OCI-LY1 (cell line): ENCODE measurements at regions not wholly inside any gene's neighbourhood (a gene's known extent, or its start where the extent isn't known, plus 50 kb on each side); places are given as distances from the start of the nearest gene placed in this dataset.
"Not testable (repeated sequence)": the region's sequence is repeated elsewhere in the genome, so short reads cannot be mapped to it uniquely, and the experiment has no call there.

Experiments
- H2AFZ ChIP-seq: fragments of 200-600 bp; sonication (generic), shearing (Covaris generic); 2 replicates; pipeline ENCODE4 v1.6.0; 2014; ENCODE audit warnings: antibody characterized with exemption, mild to moderate bottlenecking, low read length
- H3F3A ChIP-seq: fragments of 200-600 bp; sonication (generic), shearing (Covaris generic); 2 replicates; pipeline ENCODE4 v1.6.0; 2014; ENCODE audit warnings: mild to moderate bottlenecking, antibody characterized with exemption, low read length, moderate library complexity; ENCODE audit not compliant: insufficient read depth
- H3K27ac ChIP-seq: fragments of 200-600 bp; sonication (generic); 2 replicates; pipeline ENCODE4 v1.5.1; 2014; ENCODE audit warnings: low read length, mixed run types, mild to moderate bottlenecking, low read depth; ENCODE audit not compliant: poor library complexity, severe bottlenecking
- H3K27me3 ChIP-seq: fragments of 200-600 bp; sonication (generic); 2 replicates; pipeline ENCODE4 v1.6.0; 2014; ENCODE audit warnings: antibody characterized with exemption, mild to moderate bottlenecking, low read length, moderate library complexity; ENCODE audit not compliant: insufficient read depth
- H3K36me3 ChIP-seq: fragments of 200-600 bp; sonication (generic); 2 replicates; pipeline ENCODE4 v1.6.1; 2014; ENCODE audit warnings: mild to moderate bottlenecking, antibody characterized with exemption, low read length, moderate library complexity, mixed read lengths; ENCODE audit not compliant: insufficient read depth
- H3K4me1 ChIP-seq: fragments of 200-600 bp; sonication (generic); 2 replicates; pipeline ENCODE4 v1.5.1; 2014; ENCODE audit warnings: mild to moderate bottlenecking, low read length, moderate library complexity; ENCODE audit not compliant: insufficient read depth, severe bottlenecking
- H3K4me2 ChIP-seq: fragments of 200-600 bp; sonication (generic), shearing (Covaris generic); 2 replicates; pipeline ENCODE4 v1.6.1; 2014; ENCODE audit warnings: low read length
- H3K4me3 ChIP-seq: fragments of 200-600 bp; sonication (generic); 2 replicates; pipeline ENCODE4 v1.5.1; 2014; ENCODE audit warnings: low read length, low read depth, mild to moderate bottlenecking, mixed read lengths; ENCODE audit not compliant: poor library complexity, severe bottlenecking
- H3K79me2 ChIP-seq: fragments of 200-600 bp; shearing (Covaris generic); 2 replicates; pipeline ENCODE4 v1.6.1; 2016; ENCODE audit warnings: mixed run types, low read length, mixed read lengths; ENCODE audit not compliant: insufficient read depth
- H3K9ac ChIP-seq: fragments of 200-600 bp; sonication (generic), shearing (Covaris generic); 2 replicates; pipeline ENCODE4 v1.6.1; 2014; ENCODE audit warnings: mild to moderate bottlenecking, low read length, mixed read lengths
- H3K9me2 ChIP-seq: fragments of 200-600 bp; sonication (generic), shearing (Covaris generic); 2 replicates; pipeline ENCODE4 v1.6.1; 2014; ENCODE audit warnings: low read depth, mild to moderate bottlenecking, low read length, mixed read lengths
- H3K9me3 ChIP-seq: fragments of 200-600 bp; shearing (Covaris generic); 2 replicates; pipeline ENCODE4 v1.6.1; 2014; ENCODE audit warnings: low read length, mixed read lengths
- H4K20me1 ChIP-seq: fragments of 200-600 bp; sonication (generic), shearing (Covaris generic); 2 replicates; pipeline ENCODE4 v1.6.0; 2016; ENCODE audit warnings: mild to moderate bottlenecking, low read length; ENCODE audit not compliant: insufficient read depth
- CTCF ChIP-seq: fragments of 200-600 bp; sonication (generic), shearing (Covaris generic); IDR thresholded peaks from 2 replicates; pipeline ENCODE4 v1.5.1; 2017; ENCODE audit warnings: mild to moderate bottlenecking, antibody characterized with exemption, low read length, moderate library complexity, mixed read lengths
- EZH2 ChIP-seq: fragments of 200-600 bp; sonication (generic), shearing (Covaris generic); IDR thresholded peaks from 2 replicates; pipeline ENCODE4 v1.8.0; 2017; ENCODE audit warnings: borderline replicate concordance, mixed run types, mild to moderate bottlenecking, antibody characterized with exemption, low read length, moderate library complexity, mixed read lengths

- H3K4me3 ChIP-seq = no peak overlapping the region
- H3K9me2 ChIP-seq = no peaks in the 10 kb centered on the region
- H3K9ac ChIP-seq = no peak overlapping the region
- no peaks in the 10 kb centered on the region for H3K4me1 ChIP-seq
- H3K27ac ChIP-seq = no peak overlapping the region
- H3F3A ChIP-seq = no peaks in the 10 kb centered on the region
- no peak overlapping the region for H3K4me2 ChIP-seq
- no peaks in the 10 kb centered on the region for H3K36me3 ChIP-seq
- H3K79me2 ChIP-seq = no peaks in the 10 kb centered on the region
- H4K20me1 ChIP-seq = no peaks in the 10 kb centered on the region
- TF ChIP-seq EZH2 (no peak), CTCF (peak; percentile 59)
- H3K27me3 ChIP-seq = no peaks in the 10 kb centered on the region
- no peaks in the 10 kb centered on the region for H3K9me3 ChIP-seq
- H2AFZ ChIP-seq = no peak overlapping the region
Observed at GRCh38 chrY:12309212-12309611, 391.8 kb upstream of the USP9Y start.

DNA sequence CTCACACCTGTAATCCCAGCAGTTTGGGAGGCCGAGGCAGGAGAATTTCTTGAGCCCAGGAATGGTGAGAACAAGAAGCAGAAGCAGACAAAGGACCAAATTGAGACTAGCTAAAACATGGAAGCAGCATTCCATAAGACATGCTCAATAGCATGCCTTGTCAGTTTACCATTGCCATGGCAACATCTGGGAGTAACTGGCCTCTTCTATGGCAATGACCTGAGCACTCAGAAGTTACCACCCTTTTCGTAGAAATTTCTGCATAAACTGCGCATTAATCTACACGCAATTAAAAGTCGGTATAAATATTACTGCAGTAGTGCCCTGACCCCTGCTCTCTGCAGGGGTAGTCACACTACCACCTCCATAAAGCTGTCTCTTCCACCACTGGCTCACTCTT, 390.2 kb upstream of the USP9Y start:
- no peak overlapping the region for H3K27ac ChIP-seq
- no peaks in the 10 kb centered on the region for H3K79me2 ChIP-seq
- H3K27me3 ChIP-seq = no peaks in the 10 kb centered on the region
- H3K9ac ChIP-seq = no peak overlapping the region
- H3K9me3 ChIP-seq = no peaks in the 10 kb centered on the region
- TF ChIP-seq EZH2 (no peak), CTCF (no peak)
- no peak overlapping the region for H3K4me3 ChIP-seq
- H3K36me3 ChIP-seq = no peaks in the 10 kb centered on the region
- H3K4me1 ChIP-seq = no peaks in the 10 kb centered on the region
- no peak overlapping the region for H3K4me2 ChIP-seq
- no peak overlapping the region for H2AFZ ChIP-seq
- no peaks in the 10 kb centered on the region for H3F3A ChIP-seq
- H4K20me1 ChIP-seq = no peaks in the 10 kb centered on the region
- H3K9me2 ChIP-seq = no peaks in the 10 kb centered on the region

- Histone ChIP-seq H3K9ac (no peak overlapping the region), H3K4me3 (no peak overlapping the region), H3K79me2 (no peaks in the 10 kb centered on the region), H3F3A (no peaks in the 10 kb centered on the region), H3K4me1 (no peaks in the 10 kb centered on the region), H4K20me1 (no peaks in the 10 kb centered on the region), H3K4me2 (no peak overlapping the region), H3K27me3 (no peaks in the 10 kb centered on the region), H3K36me3 (no peaks in the 10 kb centered on the region), H3K27ac (no peak overlapping the region), H3K9me2 (no peaks in the 10 kb centered on the region), H3K9me3 (no peaks in the 10 kb centered on the region), H2AFZ (no peak overlapping the region)
- TF ChIP-seq EZH2 = no peak
- no peak for TF ChIP-seq CTCF
Observed at GRCh38 chrY:12327751-12328150, 373.3 kb upstream of the USP9Y start.

DNA sequence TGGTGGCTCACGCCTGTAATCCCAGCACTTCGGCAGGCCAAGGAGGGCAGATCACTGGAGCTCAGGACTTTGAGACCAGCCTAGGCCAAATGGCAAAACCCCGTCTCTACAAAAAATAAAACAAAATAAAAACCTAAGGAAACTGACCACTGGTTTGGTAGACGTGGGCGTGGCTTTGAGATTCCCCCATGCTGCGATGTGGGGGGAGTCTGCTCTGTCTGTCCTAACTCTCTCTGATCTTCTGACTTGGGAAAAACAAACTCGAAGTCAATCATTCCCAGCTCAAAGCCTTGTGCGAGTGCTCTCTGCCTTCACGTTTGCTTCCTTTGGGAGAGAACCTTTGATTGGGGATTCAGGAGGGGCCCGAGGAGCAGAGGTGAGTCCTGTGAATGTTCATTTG, 369.1 kb upstream of the USP9Y start:
- not testable (repeated sequence) for H2AFZ ChIP-seq, H3K36me3 ChIP-seq, H3K79me2 ChIP-seq, H3F3A ChIP-seq, H3K9me3 ChIP-seq, H3K9ac ChIP-seq, H3K4me1 ChIP-seq, H3K4me2 ChIP-seq, H3K4me3 ChIP-seq, H3K9me2 ChIP-seq, H4K20me1 ChIP-seq, H3K27me3 ChIP-seq, H3K27ac ChIP-seq
